NCI-H1930 (cell line): ENCODE measurements at regions not wholly inside any gene's neighbourhood (a gene's known extent, or its start where the extent isn't known, plus 50 kb on each side); places are given as distances from the start of the nearest gene placed in this dataset.

Source experiments
- DNase-seq, 2 experiments: peaks; one replicate each; lab custom pipeline; 2025; lab: John Stamatoyannopoulos, UW

GRCh38 chr12:125677829-125678228, 612.6 kb downstream of the AACS start:
- DNase-seq: no peak

- no peak for DNase-seq
Observed at GRCh38 chr12:125678589-125678993, 613.4 kb downstream of the AACS start.

GRCh38 chr12:125683748-125684381, 618.6 kb downstream of the AACS start:
- peak; percentile 61 to 84 for DNase-seq

DNA sequence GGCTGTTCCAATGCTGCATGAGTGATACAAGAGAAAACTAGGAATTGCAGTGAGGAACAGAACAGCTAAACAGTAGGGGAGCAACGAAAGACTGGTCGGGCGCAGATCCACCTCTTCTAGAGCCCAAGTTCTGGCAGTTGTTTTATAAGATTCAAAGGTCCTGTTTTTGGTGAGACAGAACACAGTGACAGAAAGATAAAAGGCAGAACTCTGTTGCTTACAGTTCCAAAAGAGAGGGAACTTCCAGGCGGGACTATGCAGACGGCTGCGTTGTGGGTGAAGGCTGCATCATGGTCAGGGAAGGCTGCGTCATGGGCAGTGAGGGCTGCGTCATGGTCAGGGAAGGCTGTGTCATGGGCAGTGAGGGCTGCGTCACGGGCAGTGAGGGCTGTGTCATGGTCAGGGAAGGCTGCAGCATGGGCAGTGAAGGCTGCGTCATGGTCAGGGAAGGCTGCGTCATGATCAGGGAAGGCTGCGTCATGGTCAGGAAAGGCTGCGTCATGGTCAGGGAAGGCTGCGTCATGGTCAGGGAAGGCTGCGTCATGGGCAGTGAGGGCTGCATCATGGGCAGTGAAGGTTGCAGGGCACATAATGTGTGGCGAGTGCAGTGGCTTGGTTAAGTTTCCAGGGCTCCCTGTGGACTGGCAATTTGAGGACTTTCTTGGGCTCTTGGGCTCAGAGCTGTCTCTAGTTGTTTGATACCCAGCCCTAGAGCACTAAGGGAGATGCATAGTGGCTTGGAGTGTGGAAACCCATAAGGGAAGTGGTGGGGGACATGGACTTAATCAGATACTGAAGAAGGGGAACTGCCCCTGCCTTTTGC, 619.9 kb downstream of the AACS start:
- no peak for DNase-seq

GRCh38 chr12:125685915-125686314, 620.7 kb downstream of the AACS start:
- DNase-seq: no peak

DNA sequence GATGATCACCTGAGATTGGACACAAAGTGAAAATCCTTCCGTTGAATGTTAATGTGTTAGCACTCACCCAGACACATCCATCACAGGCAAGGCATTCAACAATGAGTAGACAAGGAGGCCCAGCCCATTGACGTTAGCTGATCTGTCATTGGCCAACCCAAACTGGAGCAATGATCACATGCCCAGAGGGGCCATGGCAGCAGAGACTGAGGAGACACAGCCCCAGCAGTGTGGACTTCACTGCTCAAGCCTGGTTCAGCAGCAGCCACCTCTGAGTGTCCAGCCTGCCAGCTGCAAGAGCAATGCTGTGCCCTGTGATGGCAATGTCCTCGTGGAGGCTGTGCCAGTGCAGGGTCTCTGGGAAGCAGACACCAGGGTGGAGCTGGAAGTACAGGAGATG, 622.2 kb downstream of the AACS start:
- no peak for DNase-seq

- DNase-seq: no peak
Observed at GRCh38 chr12:125687820-125688219, 622.6 kb downstream of the AACS start.

DNA sequence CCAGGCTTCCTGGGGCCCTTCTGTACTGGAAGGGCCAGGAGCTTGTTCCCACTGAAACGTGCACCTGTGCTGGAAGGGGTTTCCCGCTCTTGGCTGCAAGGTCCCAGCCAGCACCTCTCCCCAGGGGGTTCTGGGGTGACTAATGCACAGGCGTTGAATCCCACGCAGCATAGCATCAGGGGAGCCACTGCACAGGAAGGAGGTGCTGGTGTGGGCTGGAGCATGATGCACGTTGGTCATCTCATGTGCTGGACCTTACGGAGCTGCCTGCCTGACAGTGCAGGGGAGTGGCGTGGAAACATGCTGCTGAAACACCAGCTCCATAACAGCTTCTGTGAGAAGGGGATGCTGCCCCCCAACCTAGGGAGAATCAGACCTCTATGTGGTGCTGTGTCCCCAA, 623.0 kb downstream of the AACS start:
- no peak for DNase-seq

GRCh38 chr12:125688881-125689280, 623.6 kb downstream of the AACS start:
- DNase-seq: no peak

DNA sequence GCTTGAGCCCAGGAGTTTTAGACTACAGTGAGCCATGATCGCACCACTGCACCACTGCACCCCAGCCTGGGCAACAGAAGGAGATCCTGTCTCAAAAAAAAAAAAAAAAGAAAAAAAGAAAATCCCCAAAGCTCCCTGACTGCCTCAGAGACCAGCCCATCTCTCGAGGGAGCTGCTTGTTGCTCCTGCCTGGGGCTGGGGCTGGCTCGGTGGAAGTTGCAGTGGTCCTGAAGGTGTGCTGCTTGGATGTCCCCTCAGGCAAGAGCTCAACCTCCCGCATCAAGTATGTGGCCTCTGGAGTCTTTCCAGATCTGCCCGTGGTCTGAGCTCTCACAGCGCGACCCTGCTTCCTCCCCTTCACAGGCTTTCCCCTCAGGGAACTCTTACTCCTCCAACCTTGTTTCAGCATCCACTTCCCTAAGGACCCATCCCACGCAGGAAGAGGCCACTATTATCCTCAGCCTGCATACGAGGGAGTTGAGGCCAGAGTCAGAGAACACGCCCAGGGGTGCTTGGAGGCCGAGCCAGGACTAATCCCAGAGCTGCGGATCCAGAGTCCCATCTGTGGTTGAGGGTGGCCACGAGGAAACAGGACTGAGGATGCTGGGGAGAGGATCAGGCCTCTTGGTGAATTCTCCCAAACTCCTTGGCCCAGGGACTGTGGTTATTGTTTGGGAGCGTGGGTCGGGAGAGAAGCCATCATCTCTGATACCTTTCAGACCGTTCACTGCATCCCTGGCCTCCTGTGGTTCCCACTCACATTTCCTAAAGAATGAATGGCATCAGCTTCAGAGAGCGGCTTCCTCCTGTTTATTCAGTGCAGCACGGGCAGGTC, 624.6 kb downstream of the AACS start:
- DNase-seq: no peak

- no peak for DNase-seq
Observed at GRCh38 chr12:125690841-125691240, 625.6 kb downstream of the AACS start.

- DNase-seq: no peak
Observed at GRCh38 chr12:125696054-125696453, 630.8 kb downstream of the AACS start.

- DNase-seq: no peak
Observed at GRCh38 chr12:125704803-125705202, 639.6 kb downstream of the AACS start.

GRCh38 chr12:125720961-125721360, 655.7 kb downstream of the AACS start:
- no peak for DNase-seq

GRCh38 chr12:125734137-125734536, 668.9 kb downstream of the AACS start:
- no peak for DNase-seq

DNA sequence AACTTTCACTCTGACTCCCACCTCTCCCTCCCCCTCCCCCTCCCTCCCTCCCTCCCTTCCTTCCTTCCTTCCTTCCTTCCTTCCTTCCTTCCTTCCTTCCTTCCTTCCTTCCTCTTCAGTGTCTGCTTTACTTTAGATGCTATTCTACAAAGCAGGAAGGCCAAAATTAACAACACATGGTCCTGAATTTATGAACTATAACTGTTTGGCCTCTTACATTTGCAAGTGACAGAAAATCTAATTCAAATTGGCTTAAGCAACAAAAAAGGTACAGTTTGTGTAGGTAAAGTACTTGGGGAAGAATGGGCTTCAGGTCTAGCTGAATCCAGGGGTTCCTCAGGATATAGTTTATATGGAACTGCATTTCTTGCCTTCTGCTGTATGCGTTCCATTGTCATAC, 673.0 kb downstream of the AACS start:
- no peak for DNase-seq

DNA sequence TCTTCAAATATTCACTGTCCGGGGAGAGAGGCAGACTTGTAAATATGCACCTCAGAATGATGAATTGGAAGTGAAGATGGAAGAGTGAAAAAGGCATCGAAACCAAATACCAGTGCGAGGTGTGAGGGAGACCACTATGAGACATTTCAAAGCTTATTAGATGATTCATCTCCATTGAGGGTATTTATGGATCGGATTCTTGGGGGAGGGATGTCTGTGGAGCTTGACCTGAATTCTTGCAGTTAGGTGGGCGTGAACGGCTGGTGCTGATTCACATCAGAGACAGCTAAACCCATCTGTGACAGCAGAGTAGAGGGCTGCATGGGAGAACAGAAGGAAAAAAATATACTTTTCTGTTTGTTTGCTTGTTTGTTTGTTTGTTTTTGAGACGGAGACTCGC, 677.2 kb downstream of the AACS start:
- DNase-seq: no peak

DNA sequence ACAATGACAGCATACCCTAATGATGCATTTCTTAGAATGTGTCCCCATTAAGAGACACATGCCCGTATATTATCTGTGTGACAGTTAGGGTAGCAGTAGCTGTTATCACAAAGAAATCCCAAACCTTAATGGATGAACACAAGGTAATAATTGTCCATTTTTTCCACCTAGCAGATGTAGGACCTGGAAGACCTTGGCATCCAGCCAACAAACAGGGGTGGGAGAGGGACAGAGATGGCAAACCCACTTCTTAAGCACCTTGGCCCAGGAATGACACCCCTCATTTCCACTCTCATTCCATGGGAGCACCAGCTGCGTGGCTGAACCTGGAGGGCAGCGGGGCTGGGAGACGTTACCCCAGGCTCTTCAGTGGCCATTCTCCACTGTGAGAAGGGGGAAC, 679.0 kb downstream of the AACS start:
- no peak for DNase-seq

GRCh38 chr12:125755512-125755911, 690.3 kb downstream of the AACS start:
- peak; percentile 22 to 39 for DNase-seq

- no peak for DNase-seq
Observed at GRCh38 chr12:125766091-125766490, 700.9 kb downstream of the AACS start.

DNA sequence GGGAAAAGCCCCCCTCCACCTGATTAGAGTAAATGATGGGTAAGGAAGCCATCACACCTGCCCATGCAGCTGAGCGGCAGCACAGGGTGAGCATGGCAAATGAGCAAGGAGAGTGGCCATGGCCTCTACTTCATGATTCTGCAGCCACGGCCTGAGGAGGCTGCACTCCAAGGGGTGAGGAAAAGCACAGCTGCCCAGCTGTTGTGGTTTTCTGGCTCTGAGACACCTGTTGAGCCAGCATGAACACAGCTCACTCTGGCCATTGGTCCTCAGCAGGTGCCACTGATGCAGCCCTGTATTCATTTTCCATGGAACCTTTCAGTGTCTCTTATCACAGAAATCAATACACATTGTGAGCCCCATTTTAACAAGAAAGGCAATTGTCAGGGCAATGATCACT, 707.2 kb downstream of the AACS start:
- no peak for DNase-seq

- DNase-seq: peak; percentile 5 to 26
Observed at GRCh38 chr12:125773033-125773640, 707.9 kb downstream of the AACS start.
